GM12878 (cell line): ENCODE measurements at regions not wholly inside any gene's neighbourhood (a gene's known extent, or its start where the extent isn't known, plus 50 kb on each side); places are given as distances from the start of the nearest gene placed in this dataset.

Source experiments
- ATF2 ChIP-seq: IDR thresholded peaks from 2 replicates; pipeline ENCODE4 v1.6.1; 2012; ENCODE audit warnings: low read length, inconsistent platforms
- CTCF ChIP-seq, 3 experiments: IDR thresholded peaks in 2 of 3; conservative IDR thresholded peaks in 1 of 3; 2 replicates each; pipeline ENCODE4 v1.5.1; 2011; ENCODE audit warnings: low read depth in 3 of 3, low read length in 3 of 3, mild to moderate bottlenecking in 3 of 3, control low read depth in 2 of 3, moderate library complexity in 2 of 3, inconsistent platforms in 1 of 3, mixed read lengths in 1 of 3; ENCODE audit not compliant: control insufficient read depth in 2 of 3, insufficient read depth in 1 of 3; ENCODE audit errors: extremely low read depth in 1 of 3
- EP300 ChIP-seq, 2 experiments: fragments of 150-350 bp in 1 of 2; IDR thresholded peaks; 2 replicates each; pipeline ENCODE4 v1.6.1; 2011 to 2012; ENCODE audit warnings: low read depth in 2 of 2, low read length in 2 of 2, borderline replicate concordance in 1 of 2, improper control_type of control experiment in 1 of 2, inconsistent platforms in 1 of 2; ENCODE audit not compliant: control insufficient read depth in 1 of 2
- FOXK2 ChIP-seq: fragments of 450-650 bp; IDR thresholded peaks from 2 replicates; pipeline ENCODE4 v1.6.1; 2017; ENCODE audit warnings: mild to moderate bottlenecking, moderate library complexity
- HCFC1 ChIP-seq: fragments of 150-350 bp; IDR thresholded peaks from 2 replicates; pipeline ENCODE4 v1.6.1; 2014; ENCODE audit warnings: low read length
- JUNB ChIP-seq: IDR thresholded peaks from 2 replicates; pipeline ENCODE4 v1.6.1; 2016; ENCODE audit warnings: antibody characterized with exemption, mild to moderate bottlenecking
- MEF2B ChIP-seq: fragments of 450-650 bp; IDR thresholded peaks from 2 replicates; pipeline ENCODE4 v1.6.1; 2018; ENCODE audit warnings: mild to moderate bottlenecking, moderate library complexity; ENCODE audit not compliant: partially characterized antibody, poor library complexity, severe bottlenecking
- MXI1 ChIP-seq: fragments of 150-350 bp; IDR thresholded peaks from 2 replicates; pipeline ENCODE4 v1.6.1; 2011; ENCODE audit warnings: low read depth, mild to moderate bottlenecking, inconsistent platforms, low read length, improper control_type of control experiment
- POLR2A ChIP-seq: IDR thresholded peaks from 2 replicates; pipeline ENCODE4 v1.6.1; 2011; ENCODE audit warnings: low read depth, mild to moderate bottlenecking, low read length
- POLR2AphosphoS5 ChIP-seq: IDR thresholded peaks from 2 replicates; pipeline ENCODE4 v1.6.1; 2011; ENCODE audit warnings: mild to moderate bottlenecking, low read length, inconsistent platforms
- SRF ChIP-seq, 2 experiments: IDR thresholded peaks; 2 replicates each; pipeline ENCODE4 v1.6.1; 2011; ENCODE audit warnings: low read depth in 2 of 2, low read length in 2 of 2, mild to moderate bottlenecking in 1 of 2, moderate library complexity in 1 of 2
- TCF7 ChIP-seq: IDR thresholded peaks from 2 replicates; pipeline ENCODE4 v1.6.1; 2014; ENCODE audit warnings: antibody characterized with exemption, borderline replicate concordance
- ZNF207 ChIP-seq: fragments of 450-650 bp; IDR thresholded peaks from 2 replicates; pipeline ENCODE4 v1.6.1; 2014; ENCODE audit warnings: antibody characterized with exemption, mild to moderate bottlenecking, borderline replicate concordance
- ZZZ3 ChIP-seq: IDR thresholded peaks from 2 replicates; pipeline ENCODE4 v1.6.1; 2011; ENCODE audit warnings: low read depth; ENCODE audit not compliant: control insufficient read depth, insufficient read length

- TF ChIP-seq ATF2, result no peak
- TF ChIP-seq ZZZ3, result no peak
- no peak for TF ChIP-seq CTCF (IDR thresholded peaks at IDR 0.05 in 2 of 3, conservative IDR thresholded peaks at IDR 0.05 in 1 of 3; ENCODE audit: control insufficient read depth in 2 of 3, extremely low read depth in 1 of 3, insufficient read depth in 1 of 3, low read depth in 3 of 3, low read length in 3 of 3)
- no peak for TF ChIP-seq POLR2AphosphoS5
- no peak for TF ChIP-seq EP300 (IDR thresholded peaks at IDR 0.05; ENCODE audit: borderline replicate concordance in 1 of 2, control insufficient read depth in 1 of 2, low read depth in 2 of 2, low read length in 2 of 2)
- no peak for TF ChIP-seq POLR2A
- TF ChIP-seq ZNF207, result no peak
- no peak for TF ChIP-seq SRF (IDR thresholded peaks at IDR 0.05; ENCODE audit: low read depth in 2 of 2, low read length in 2 of 2)
- TF ChIP-seq FOXK2, result no peak
- TF ChIP-seq HCFC1, result no peak
- TF ChIP-seq MXI1, result no peak
- no peak for TF ChIP-seq TCF7
- TF ChIP-seq MEF2B, result no peak
- no peak for TF ChIP-seq JUNB
Measured at GRCh38 chr1:81606656-81607055, 194.1 kb upstream of the ADGRL2 start.
